BJ (cell line): ENCODE measurements at regions not wholly inside any gene's neighbourhood (a gene's known extent, or its start where the extent isn't known, plus 50 kb on each side); places are given as distances from the start of the nearest gene placed in this dataset.

Source experiments
- CTCF ChIA-PET: fragments of 350-600 bp; formaldehyde crosslinking; extraction: SDS; loops from one replicate; lab custom pipeline; 2021; ENCODE audit warnings: antibody characterized with exemption, inconsistent platforms; lab: Yijun Ruan, JAX
- POLR2A ChIA-PET: fragments of 300-600 bp; sonication (Branson Sonifier 250); formaldehyde crosslinking; extraction: SDS; loops from one replicate; lab custom pipeline; 2021; ENCODE audit warnings: antibody characterized with exemption; lab: Charles Lee
- DNase-seq: peaks from one replicate; pipeline ENCODE4 v3.0.0-alpha.2; 2011; ENCODE audit warnings: low read depth
- H3K27me3 ChIP-seq: 2 replicates; pipeline ENCODE4 v1.6.0; 2011; ENCODE audit warnings: low read length; ENCODE audit not compliant: control insufficient read depth, insufficient read depth
- H3K36me3 ChIP-seq: 2 replicates; pipeline ENCODE4 v1.5.1; 2011; ENCODE audit warnings: low read length; ENCODE audit not compliant: control insufficient read depth, insufficient read depth
- H3K4me3 ChIP-seq: 2 replicates; pipeline ENCODE4 v1.5.1; 2011; ENCODE audit warnings: low read depth, mild to moderate bottlenecking, control low read depth, low read length
- TF ChIP-seq, protein P1 (sequence below): IDR thresholded peaks from 2 replicates; pipeline ENCODE4 v1.5.1; 2011; ENCODE audit warnings: low read depth, mild to moderate bottlenecking, control low read depth, inconsistent platforms, low read length, moderate library complexity; ENCODE audit not compliant: insufficient read depth

DNA sequence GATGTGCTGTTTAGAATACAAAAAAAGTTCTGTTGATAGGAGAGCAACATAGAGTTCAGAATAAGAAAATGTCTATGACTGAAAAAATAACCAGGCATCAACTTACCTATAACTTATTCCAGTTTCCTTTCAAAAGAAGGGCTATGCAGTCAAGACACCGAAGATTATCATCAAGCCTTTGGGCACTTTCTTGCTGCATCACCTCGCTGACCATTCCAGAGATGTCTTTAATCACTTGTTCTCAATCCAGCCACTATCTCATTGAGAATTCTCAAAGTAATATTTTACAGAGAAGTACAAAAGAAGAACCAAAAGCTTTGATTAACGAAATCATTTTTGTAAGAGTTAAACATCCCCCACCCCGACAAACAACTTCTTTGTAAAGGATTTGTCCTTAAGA lies 198.3 kb upstream of the P2RY1 start:
- TF ChIP-seq, protein P1, sequence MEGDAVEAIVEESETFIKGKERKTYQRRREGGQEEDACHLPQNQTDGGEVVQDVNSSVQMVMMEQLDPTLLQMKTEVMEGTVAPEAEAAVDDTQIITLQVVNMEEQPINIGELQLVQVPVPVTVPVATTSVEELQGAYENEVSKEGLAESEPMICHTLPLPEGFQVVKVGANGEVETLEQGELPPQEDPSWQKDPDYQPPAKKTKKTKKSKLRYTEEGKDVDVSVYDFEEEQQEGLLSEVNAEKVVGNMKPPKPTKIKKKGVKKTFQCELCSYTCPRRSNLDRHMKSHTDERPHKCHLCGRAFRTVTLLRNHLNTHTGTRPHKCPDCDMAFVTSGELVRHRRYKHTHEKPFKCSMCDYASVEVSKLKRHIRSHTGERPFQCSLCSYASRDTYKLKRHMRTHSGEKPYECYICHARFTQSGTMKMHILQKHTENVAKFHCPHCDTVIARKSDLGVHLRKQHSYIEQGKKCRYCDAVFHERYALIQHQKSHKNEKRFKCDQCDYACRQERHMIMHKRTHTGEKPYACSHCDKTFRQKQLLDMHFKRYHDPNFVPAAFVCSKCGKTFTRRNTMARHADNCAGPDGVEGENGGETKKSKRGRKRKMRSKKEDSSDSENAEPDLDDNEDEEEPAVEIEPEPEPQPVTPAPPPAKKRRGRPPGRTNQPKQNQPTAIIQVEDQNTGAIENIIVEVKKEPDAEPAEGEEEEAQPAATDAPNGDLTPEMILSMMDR = no peak
- ChIA-PET POLR2A (no interaction called here), CTCF (interaction anchor here (0.8 kb wide), 1 partner anchor 82 kb away, joined by 3 read pairs; no protein-coding TSS in a partner anchor)
- Histone ChIP-seq H3K4me3 (no peak overlapping the region), H3K36me3 (no peaks in the 10 kb centered on the region), H3K27me3 (no peaks in the 10 kb centered on the region)
- no peak for DNase-seq

DNA sequence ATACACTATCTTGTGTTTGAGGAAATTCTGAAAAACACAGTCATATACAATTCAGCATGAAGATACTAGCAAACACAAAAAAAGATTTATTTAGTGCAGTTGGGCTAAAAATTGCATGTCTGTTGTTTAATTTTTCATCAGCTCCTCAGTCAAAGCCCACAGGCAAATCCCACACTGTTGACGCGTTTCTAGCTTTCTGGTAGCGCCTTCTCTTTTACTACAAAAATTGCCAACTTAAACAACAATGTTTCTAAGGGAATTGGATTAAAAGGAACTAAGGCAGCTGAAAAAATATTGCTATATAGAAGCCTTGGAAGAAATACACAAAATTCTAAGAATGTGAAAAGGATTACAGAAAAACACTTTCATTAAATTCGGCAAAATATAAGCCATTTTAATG lies 196.7 kb upstream of the P2RY1 start:
- ChIA-PET POLR2A (no interaction called here), CTCF (no interaction called here)
- no peaks in the 10 kb centered on the region for H3K27me3 ChIP-seq
- no peaks in the 10 kb centered on the region for H3K36me3 ChIP-seq
- TF ChIP-seq, protein P1 = no peak
- no peak overlapping the region for H3K4me3 ChIP-seq
- no peak for DNase-seq

DNA sequence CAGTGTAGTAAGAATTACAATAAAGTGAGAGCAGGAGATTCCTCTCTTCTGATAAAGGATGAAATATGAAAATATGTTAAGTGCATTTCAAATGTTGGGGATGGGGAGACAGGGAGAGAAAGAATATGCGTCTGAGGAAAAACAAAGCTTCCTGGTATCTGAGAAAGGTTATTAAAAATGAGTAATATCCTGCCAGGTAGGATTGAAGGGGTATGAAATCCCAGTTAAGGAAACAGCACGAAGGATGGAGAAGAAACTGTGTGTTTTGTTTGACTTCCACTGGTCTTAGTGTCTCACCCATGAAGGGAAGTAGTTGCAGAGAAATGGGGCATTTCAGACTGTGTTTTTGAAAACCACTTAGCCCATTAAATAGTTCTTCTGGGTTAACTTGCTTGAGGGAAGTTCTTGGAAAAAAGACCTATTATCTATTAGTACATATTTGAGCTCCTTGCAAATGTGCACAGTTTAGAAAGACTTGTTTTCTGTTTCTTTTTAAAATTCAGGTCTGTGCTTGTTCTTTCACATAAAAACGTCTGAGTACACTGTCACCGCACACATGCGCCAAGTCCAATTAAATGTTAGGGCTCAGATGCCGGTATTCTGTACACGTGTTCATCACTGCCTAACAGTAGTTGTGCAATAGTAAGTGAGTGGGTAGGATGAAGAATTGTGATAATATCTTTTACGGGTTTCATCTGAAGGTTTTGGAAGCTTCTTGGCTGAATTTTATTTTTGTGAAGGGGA lies 196.1 kb upstream of the P2RY1 start:
- TF ChIP-seq, protein P1 = no peak
- DNase-seq = peak; percentile 23
- no peaks in the 10 kb centered on the region for H3K27me3 ChIP-seq
- CTCF ChIA-PET = interaction anchor here (0.9 kb wide), 1 partner anchor 9 kb away, joined by 3 read pairs; no protein-coding TSS in a partner anchor
- POLR2A ChIA-PET = no interaction called here
- H3K4me3 ChIP-seq = no peak overlapping the region
- no peaks in the 10 kb centered on the region for H3K36me3 ChIP-seq

DNA sequence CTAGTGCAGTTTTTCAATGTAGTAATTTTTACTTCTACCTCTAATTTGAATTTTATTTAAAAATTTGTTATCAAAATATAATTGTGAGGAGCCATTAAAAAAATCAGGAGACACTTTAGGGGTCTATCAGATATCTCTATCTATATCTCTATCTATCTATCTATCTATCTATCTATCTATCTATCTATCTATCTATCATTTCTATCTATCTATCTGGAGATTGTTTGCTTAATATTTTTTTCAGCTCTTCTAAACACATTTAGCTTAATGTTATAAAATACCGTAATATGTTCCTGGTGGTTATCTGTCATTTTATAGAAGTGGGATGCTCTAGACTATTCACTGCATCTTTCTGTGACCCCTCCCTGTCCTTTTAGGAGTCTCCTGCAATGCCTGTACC lies 193.7 kb upstream of the P2RY1 start:
- DNase-seq = no peak
- Histone ChIP-seq H3K36me3 (no peaks in the 10 kb centered on the region), H3K4me3 (no peak overlapping the region), H3K27me3 (no peaks in the 10 kb centered on the region)
- CTCF ChIA-PET = no interaction called here
- TF ChIP-seq, protein P1 = no peak
- POLR2A ChIA-PET = no interaction called here

DNA sequence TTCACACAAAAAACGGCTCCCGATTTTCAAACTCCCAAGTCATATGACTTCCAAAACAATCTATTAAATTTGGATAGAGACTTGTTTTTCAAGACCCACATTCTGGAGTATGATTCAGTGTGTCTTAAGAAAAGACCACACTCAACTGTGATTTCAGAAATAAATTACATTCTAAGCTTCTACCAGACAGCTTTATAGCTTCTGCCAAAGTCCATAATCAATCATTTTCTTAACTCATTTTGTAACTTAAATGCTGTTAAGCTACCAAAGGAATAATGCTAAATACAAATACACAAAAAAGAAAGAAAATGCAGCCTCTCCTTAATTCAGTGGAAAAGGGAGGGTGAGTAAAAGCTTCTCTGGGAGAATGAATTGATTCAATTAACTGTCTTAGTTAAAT lies 192.3 kb upstream of the P2RY1 start:
- Histone ChIP-seq H3K27me3 (no peaks in the 10 kb centered on the region), H3K36me3 (no peaks in the 10 kb centered on the region), H3K4me3 (no peak overlapping the region)
- ChIA-PET POLR2A (no interaction called here), CTCF (no interaction called here)
- TF ChIP-seq, protein P1 = no peak
- DNase-seq = no peak
